Suppressor macrophage (primary cell): ENCODE measurements at regions not wholly inside any gene's neighbourhood (a gene's known extent, or its start where the extent isn't known, plus 50 kb on each side); places are given as distances from the start of the nearest gene placed in this dataset.

Source experiments
- DNase-seq, 4 experiments: peaks; one replicate each; pipeline ENCODE4 v3.0.0-alpha.2; 2020 to 2022

GRCh38 chr18:41216341-41217003, 738.6 kb upstream of the PIK3C3 start:
- no peak for DNase-seq

- DNase-seq: no peak
These were observed 747.3 kb upstream of the PIK3C3 start for GRCh38 chr18:41207706-41208105.

- no peak for DNase-seq
These were observed 748.6 kb upstream of the PIK3C3 start for GRCh38 chr18:41206341-41206830.

GRCh38 chr18:41199212-41199611, 755.8 kb upstream of the PIK3C3 start:
- no peak for DNase-seq

GRCh38 chr18:41197967-41198366, 757.1 kb upstream of the PIK3C3 start:
- DNase-seq: no peak

- DNase-seq: no peak
These were observed 784.7 kb upstream of the PIK3C3 start for GRCh38 chr18:41170346-41170745.

- DNase-seq: no peak
These were observed 789.4 kb upstream of the PIK3C3 start for GRCh38 chr18:41165625-41166024.

- no peak for DNase-seq
These were observed 792.3 kb upstream of the PIK3C3 start for GRCh38 chr18:41162781-41163180.

- DNase-seq: no peak
These were observed 792.8 kb upstream of the PIK3C3 start for GRCh38 chr18:41162191-41162590.

- no peak for DNase-seq
These were observed 798.9 kb upstream of the PIK3C3 start for GRCh38 chr18:41155910-41156851.

- no peak for DNase-seq
These were observed 800.0 kb upstream of the PIK3C3 start for GRCh38 chr18:41155025-41155424.

GRCh38 chr18:41153871-41154270, 801.2 kb upstream of the PIK3C3 start:
- no peak for DNase-seq

- no peak for DNase-seq
These were observed 804.7 kb upstream of the PIK3C3 start for GRCh38 chr18:41150316-41150715.

GRCh38 chr18:41146301-41146700, 808.7 kb upstream of the PIK3C3 start:
- no peak for DNase-seq

GRCh38 chr18:41145516-41145915, 809.5 kb upstream of the PIK3C3 start:
- no peak for DNase-seq

- DNase-seq: no peak
These were observed 810.6 kb upstream of the PIK3C3 start for GRCh38 chr18:41144441-41144840.

- no peak for DNase-seq
These were observed 814.5 kb upstream of the PIK3C3 start for GRCh38 chr18:41140506-41140905.

GRCh38 chr18:41135146-41135545, 819.9 kb upstream of the PIK3C3 start:
- DNase-seq: no peak

GRCh38 chr18:41134426-41134825, 820.6 kb upstream of the PIK3C3 start:
- DNase-seq: no peak

GRCh38 chr18:41131050-41131449, 824.0 kb upstream of the PIK3C3 start:
- DNase-seq: no peak

- DNase-seq: no peak
These were observed 826.5 kb upstream of the PIK3C3 start for GRCh38 chr18:41128545-41128944.

GRCh38 chr18:41128126-41128525, 826.9 kb upstream of the PIK3C3 start:
- no peak for DNase-seq

- DNase-seq: no peak
These were observed 828.3 kb upstream of the PIK3C3 start for GRCh38 chr18:41126541-41127235.
